Hippocampal formation (tissue), 2 donors: ENCODE measurements at regions not wholly inside any gene's neighbourhood (a gene's known extent, or its start where the extent isn't known, plus 50 kb on each side); places are given as distances from the start of the nearest gene placed in this dataset.
"Not testable (repeated sequence)": the region's sequence is repeated elsewhere in the genome, so short reads cannot be mapped to it uniquely, and the experiment has no call there.

Experiments
- DNase-seq, 2 donors: peaks; one replicate each; lab custom pipeline; 2025; lab: John Stamatoyannopoulos, UW

DNA sequence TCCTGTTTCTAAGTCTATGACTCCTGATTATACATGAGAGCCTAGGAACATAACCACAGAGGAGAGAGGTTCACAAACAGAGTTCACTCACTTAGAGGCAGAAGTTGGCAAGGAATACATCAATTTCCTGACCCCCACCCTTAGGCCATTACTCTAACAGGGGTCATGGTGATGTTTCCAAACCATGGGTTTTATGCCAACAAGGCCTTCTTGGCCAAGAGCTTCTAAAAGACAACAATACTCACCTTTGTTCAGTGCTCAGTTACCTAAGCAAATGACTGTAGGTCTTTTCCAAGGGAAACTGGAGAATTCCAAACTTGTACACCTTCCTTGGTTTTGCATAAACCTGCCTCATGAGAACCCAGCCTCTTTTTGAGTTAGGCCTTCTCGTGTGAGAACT is 52.6 kb downstream of the ERICH4 start:
- DNase-seq, result no peak

DNA sequence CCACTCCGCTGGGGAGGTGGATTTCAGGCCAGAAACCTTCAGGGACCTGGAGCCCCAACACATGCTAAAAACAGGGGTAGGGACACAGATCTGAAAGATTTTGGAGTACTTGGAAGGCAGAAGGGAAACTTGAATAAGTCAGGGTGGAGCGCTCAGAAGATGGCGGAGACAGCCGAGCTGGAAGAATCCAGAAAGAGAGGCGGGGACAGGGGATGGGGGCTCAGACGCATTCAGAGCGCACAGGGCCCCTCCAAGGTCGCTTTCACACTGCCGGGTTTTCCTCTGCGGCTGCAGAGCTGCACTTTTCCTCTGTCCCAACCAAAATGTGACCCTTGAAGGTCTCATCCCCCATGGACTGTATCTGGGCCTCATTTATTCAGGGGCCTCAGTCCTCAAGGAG is 56.9 kb downstream of the ERICH4 start:
- no peak for DNase-seq

DNA sequence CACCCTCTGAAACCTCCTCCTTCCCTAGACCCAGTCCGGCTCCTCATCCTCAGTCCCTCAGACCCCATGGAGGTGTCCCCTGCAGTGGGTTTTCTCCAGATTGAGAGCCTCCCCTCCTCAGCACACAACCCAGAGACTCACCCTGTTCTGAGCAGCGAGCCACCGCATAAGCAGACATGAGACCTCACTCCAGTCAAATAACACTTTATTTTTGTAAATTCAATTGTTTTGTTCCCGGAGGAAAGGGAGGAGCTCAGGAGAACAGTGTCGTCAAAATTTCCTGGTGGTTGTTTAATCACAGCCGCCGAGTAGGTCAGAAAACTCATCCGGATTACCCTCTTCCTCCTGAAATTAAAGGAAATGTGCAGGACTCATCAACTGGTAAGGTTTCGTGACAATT is 57.5 kb downstream of the ERICH4 start:
- DNase-seq, result no peak

GRCh38 chr19:41501854-41502253 is 58.9 kb downstream of the ERICH4 start:
- DNase-seq, result no peak

- DNase-seq, result no peak
These were observed 62.1 kb downstream of the ERICH4 start for GRCh38 chr19:41505105-41505504.

GRCh38 chr19:41510484-41510883 is 65.5 kb upstream of the CEACAM21 start:
- no peak for DNase-seq

DNA sequence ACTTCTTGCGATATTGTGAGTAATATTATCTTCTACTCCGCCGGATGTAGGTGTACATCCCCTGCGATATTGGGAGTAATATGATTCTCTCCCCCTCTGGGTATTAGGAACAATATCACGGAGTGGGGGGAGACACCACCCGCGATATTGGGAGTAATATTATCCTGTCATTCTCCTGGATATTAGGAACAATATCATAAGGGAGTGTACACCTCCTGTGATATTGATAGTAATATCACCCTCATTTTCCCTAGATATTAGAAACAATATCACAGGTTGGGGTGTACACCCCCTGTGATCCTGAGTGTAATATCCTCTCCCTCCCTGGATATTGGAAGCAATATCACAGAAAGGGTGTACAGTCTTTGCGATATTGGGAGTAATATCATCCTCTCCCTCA is 64.3 kb upstream of the CEACAM21 start:
- no peak for DNase-seq

- no peak for DNase-seq
These were observed 60.8 kb upstream of the CEACAM21 start for GRCh38 chr19:41515015-41515652.

GRCh38 chr19:41516292-41517171 is 59.4 kb upstream of the CEACAM21 start:
- not testable (repeated sequence) for DNase-seq

DNA sequence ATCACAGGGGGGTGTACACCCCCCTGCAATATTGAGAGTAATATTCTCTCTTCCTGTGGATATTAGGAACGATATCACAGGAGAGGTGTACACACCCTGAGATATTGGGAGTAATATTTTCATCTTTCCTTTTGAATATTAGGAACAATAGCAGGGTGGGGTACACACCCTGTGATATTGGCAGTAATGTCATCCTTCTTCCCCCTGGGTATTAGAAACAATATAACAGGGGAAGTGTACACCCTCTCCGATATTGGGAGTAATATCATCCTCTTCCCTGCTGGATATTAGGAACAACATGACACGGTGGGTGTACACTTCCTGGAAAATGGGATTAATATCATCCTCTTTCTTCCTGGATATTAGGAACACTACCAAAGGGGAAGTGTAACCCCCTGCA is 57.8 kb upstream of the CEACAM21 start:
- DNase-seq, result no peak

DNA sequence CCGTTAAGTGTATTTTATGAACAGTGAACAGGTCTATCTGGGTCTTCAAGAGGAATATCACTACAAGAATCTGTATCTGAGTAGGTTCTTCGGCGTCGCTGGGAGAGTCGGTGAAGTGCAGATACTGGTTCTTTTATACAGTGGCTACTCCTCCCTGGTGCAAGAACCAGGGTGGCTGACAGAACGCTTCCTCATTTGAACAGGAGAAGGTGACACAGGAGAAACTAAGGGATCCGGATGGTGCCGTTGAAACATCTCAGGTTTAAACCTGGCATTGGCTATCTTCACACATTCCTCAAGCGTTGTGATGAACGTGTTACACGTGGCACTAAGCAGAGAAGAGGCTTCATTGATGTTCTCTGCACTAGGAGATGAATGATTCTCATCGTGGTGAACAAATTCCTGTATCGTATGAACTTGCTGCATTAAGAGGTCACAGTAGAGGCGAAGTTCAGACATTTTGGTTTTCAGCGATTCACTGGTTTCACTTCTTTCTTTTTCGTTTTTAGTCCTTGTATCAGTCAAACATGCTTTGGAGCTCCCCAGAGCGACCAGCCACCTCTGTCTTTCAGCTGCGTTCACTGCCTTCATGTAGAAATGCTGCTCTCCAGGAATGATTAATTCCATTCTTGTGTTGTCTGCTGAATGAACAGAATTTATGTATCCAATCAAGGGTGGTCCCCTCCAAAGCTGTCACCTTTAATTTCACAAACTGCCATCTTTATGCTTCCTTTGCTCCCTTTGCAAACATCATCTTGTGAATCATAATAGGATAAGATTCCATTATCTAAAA is 54.6 kb upstream of the CEACAM21 start:
- DNase-seq, result peak in 1 of 2 donors; percentile 7

- no peak for DNase-seq
These were observed 53.9 kb upstream of the CEACAM21 start for GRCh38 chr19:41521931-41522555.

DNA sequence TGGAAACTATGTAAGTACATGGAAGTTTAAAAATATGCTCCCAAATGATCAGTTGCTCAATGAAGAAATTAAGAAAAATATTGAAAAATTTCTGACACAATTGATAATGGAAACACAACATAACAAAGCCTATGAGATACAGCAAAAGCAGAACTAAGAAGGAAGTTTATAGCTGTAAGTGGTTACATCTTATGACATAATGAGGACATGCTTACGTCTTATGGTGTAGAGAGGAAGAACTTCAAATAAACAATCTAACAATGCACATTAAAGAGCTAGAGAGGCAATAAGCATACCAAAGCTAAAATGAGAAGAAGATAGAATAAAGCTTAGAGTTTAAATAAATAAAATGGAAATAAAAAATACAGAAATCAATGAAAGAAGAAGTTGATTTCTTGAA is 50.0 kb upstream of the CEACAM21 start:
- DNase-seq, result no peak
